HEK293T (cell line): ENCODE measurements at regions not wholly inside any gene's neighbourhood (a gene's known extent, or its start where the extent isn't known, plus 50 kb on each side); places are given as distances from the start of the nearest gene placed in this dataset.
"Not testable (repeated sequence)": the region's sequence is repeated elsewhere in the genome, so short reads cannot be mapped to it uniquely, and the experiment has no call there.

ENCODE experiments used
- CTCF ChIA-PET: fragments of 350-600 bp; formaldehyde crosslinking; extraction: SDS; loops from one replicate; lab custom pipeline; 2021; ENCODE audit warnings: antibody characterized with exemption, inconsistent platforms; lab: Yijun Ruan, JAX
- POLR2A ChIA-PET: fragments of 350-600 bp; formaldehyde crosslinking; extraction: SDS; loops from one replicate; lab custom pipeline; 2020; ENCODE audit warnings: antibody characterized with exemption, inconsistent platforms; lab: Yijun Ruan, JAX
- DNase-seq: peaks from one replicate; pipeline ENCODE4 v3.0.0; 2012; ENCODE audit warnings: mixed read lengths; ENCODE audit errors: extremely low spot score
- ARNT ChIP-seq: fragments of 450-650 bp; IDR thresholded peaks from 2 replicates; pipeline ENCODE4 v1.6.1; 2017; ENCODE audit warnings: mild to moderate bottlenecking
- BHLHE40 ChIP-seq: fragments of 450-650 bp; IDR thresholded peaks from 2 replicates; pipeline ENCODE4 v1.6.1; 2016; ENCODE audit warnings: mild to moderate bottlenecking, moderate library complexity, borderline replicate concordance
- CTBP1 ChIP-seq: fragments of 450-650 bp; IDR thresholded peaks from 2 replicates; pipeline ENCODE4 v1.6.1; 2016; ENCODE audit warnings: borderline replicate concordance
- ELF4 ChIP-seq: fragments of 450-650 bp; IDR thresholded peaks from 2 replicates; pipeline ENCODE4 v1.6.1; 2017; ENCODE audit warnings: antibody characterized with exemption
- FOXA1 ChIP-seq: fragments of 450-650 bp; IDR thresholded peaks from 2 replicates; pipeline ENCODE4 v1.6.1; 2016; ENCODE audit warnings: mild to moderate bottlenecking
- FOXK2 ChIP-seq: fragments of 450-650 bp; IDR thresholded peaks from 2 replicates; pipeline ENCODE4 v1.6.1; 2016; ENCODE audit warnings: mild to moderate bottlenecking
- FOXM1 ChIP-seq: fragments of 450-650 bp; IDR thresholded peaks from 2 replicates; pipeline ENCODE4 v1.6.1; 2017; ENCODE audit warnings: mild to moderate bottlenecking, borderline replicate concordance
- HDGF ChIP-seq: fragments of 450-650 bp; IDR thresholded peaks from 2 replicates; pipeline ENCODE4 v1.6.1; 2017; ENCODE audit warnings: antibody characterized with exemption, borderline replicate concordance
- L3MBTL2 ChIP-seq: fragments of 450-650 bp; conservative IDR thresholded peaks from 2 replicates; pipeline ENCODE4 v1.6.1; 2016; ENCODE audit warnings: mild to moderate bottlenecking
- LEF1 ChIP-seq: fragments of 450-650 bp; IDR thresholded peaks from 2 replicates; pipeline ENCODE4 v1.6.1; 2017; ENCODE audit warnings: mild to moderate bottlenecking, borderline replicate concordance
- NFRKB ChIP-seq: fragments of 450-650 bp; IDR thresholded peaks from 2 replicates; pipeline ENCODE4 v1.6.1; 2016; ENCODE audit warnings: mild to moderate bottlenecking, moderate library complexity
- PKNOX1 ChIP-seq: fragments of 450-650 bp; IDR thresholded peaks from 2 replicates; pipeline ENCODE4 v1.6.1; 2016
- SP1 ChIP-seq: fragments of 450-650 bp; IDR thresholded peaks from 2 replicates; pipeline ENCODE4 v1.6.1; 2017
- SUZ12 ChIP-seq: fragments of 450-650 bp; IDR thresholded peaks from 2 replicates; pipeline ENCODE4 v1.6.1; 2016; ENCODE audit warnings: mild to moderate bottlenecking
- TARDBP ChIP-seq: fragments of 450-650 bp; IDR thresholded peaks from 2 replicates; pipeline ENCODE4 v1.6.1; 2016
- ZNF384 ChIP-seq: fragments of 450-650 bp; IDR thresholded peaks from 2 replicates; pipeline ENCODE4 v1.6.1; 2016

GRCh38 chrX:124769166-124769565, 422.8 kb downstream of the SH2D1A start:
- POLR2A ChIA-PET: no interaction called here
- CTCF ChIA-PET: no interaction called here
- no peak for DNase-seq
- no peak for TF ChIP-seq ELF4
- TF ChIP-seq NFRKB: no peak
- no peak for TF ChIP-seq LEF1
- no peak for TF ChIP-seq CTBP1
- no peak for TF ChIP-seq BHLHE40
- TF ChIP-seq FOXA1: no peak
- no peak for TF ChIP-seq SUZ12
- TF ChIP-seq FOXK2: no peak
- TF ChIP-seq TARDBP: no peak
- no peak for TF ChIP-seq ZNF384

GRCh38 chrX:124771292-124771691, 424.9 kb downstream of the SH2D1A start:
- no peak for DNase-seq
- CTCF ChIA-PET: no interaction called here
- no peak for TF ChIP-seq PKNOX1
- TF ChIP-seq ZNF384: no peak
- no peak for TF ChIP-seq NFRKB
- TF ChIP-seq LEF1: no peak
- TF ChIP-seq CTBP1: no peak
- TF ChIP-seq ARNT: no peak
- TF ChIP-seq BHLHE40: no peak
- no peak for TF ChIP-seq FOXK2
- TF ChIP-seq L3MBTL2: no peak
- TF ChIP-seq TARDBP: no peak
- no peak for TF ChIP-seq HDGF
- TF ChIP-seq ELF4: no peak
- TF ChIP-seq SP1: no peak
- TF ChIP-seq SUZ12: no peak
- no peak for TF ChIP-seq FOXM1
- no peak for TF ChIP-seq FOXA1
- POLR2A ChIA-PET: no interaction called here

GRCh38 chrX:124788253-124788652, 441.9 kb downstream of the SH2D1A start:
- POLR2A ChIA-PET, CTCF ChIA-PET: not testable (repeated sequence)

GRCh38 chrX:124789874-124790273, 443.5 kb downstream of the SH2D1A start:
- POLR2A ChIA-PET, CTCF ChIA-PET, DNase-seq: not testable (repeated sequence)

More at GRCh38 chrX:124788253-124788652, 441.9 kb downstream of the SH2D1A start:
- not testable (repeated sequence) for DNase-seq

- TF ChIP-seq TARDBP: no peak
- TF ChIP-seq ZNF384: no peak
- TF ChIP-seq L3MBTL2: no peak
- TF ChIP-seq FOXK2: no peak
- no peak for TF ChIP-seq CTBP1
- no peak for TF ChIP-seq ELF4
- TF ChIP-seq LEF1: no peak
- no peak for TF ChIP-seq SP1
- no peak for TF ChIP-seq HDGF
- no peak for TF ChIP-seq PKNOX1
- TF ChIP-seq FOXM1: no peak
- TF ChIP-seq BHLHE40: no peak
- TF ChIP-seq NFRKB: no peak
- no peak for TF ChIP-seq ARNT
- no peak for TF ChIP-seq SUZ12
- no peak for TF ChIP-seq FOXA1
- DNase-seq: no peak
- ChIA-PET POLR2A (no interaction called here), CTCF (no interaction called here)
Observed at GRCh38 chrX:124791492-124792095, 445.2 kb downstream of the SH2D1A start.

- no peak for DNase-seq
- CTCF ChIA-PET: interaction anchor here (0.7 kb wide), 2 partner anchors 67 to 873 kb away, joined by 3 to 4 read pairs; no protein-coding TSS in a partner anchor
- TF ChIP-seq FOXA1 (no peak), ZNF384 (no peak), ELF4 (no peak), CTBP1 (no peak), SUZ12 (no peak)
- POLR2A ChIA-PET: no interaction called here
Observed at GRCh38 chrX:124796989-124797388, 450.6 kb downstream of the SH2D1A start.

- DNase-seq: no peak
- ChIA-PET CTCF (no interaction called here), POLR2A (no interaction called here)
- TF ChIP-seq SP1 (no peak), FOXK2 (no peak)
Observed at GRCh38 chrX:124804962-124805361, 458.6 kb downstream of the SH2D1A start.

GRCh38 chrX:124805486-124805885, 459.1 kb downstream of the SH2D1A start:
- no peak for DNase-seq
- ChIA-PET POLR2A (no interaction called here), CTCF (no interaction called here)
- no peak for TF ChIP-seq LEF1
- no peak for TF ChIP-seq L3MBTL2
- TF ChIP-seq CTBP1: no peak
- TF ChIP-seq FOXA1: no peak
- no peak for TF ChIP-seq FOXM1
- no peak for TF ChIP-seq SUZ12
- TF ChIP-seq TARDBP: no peak
- no peak for TF ChIP-seq BHLHE40
- no peak for TF ChIP-seq ELF4
- TF ChIP-seq NFRKB: no peak
- TF ChIP-seq SP1: no peak
